GM19023 (cell line): ENCODE measurements at regions not wholly inside any gene's neighbourhood (a gene's known extent, or its start where the extent isn't known, plus 50 kb on each side); places are given as distances from the start of the nearest gene placed in this dataset.

ENCODE experiments used
- ATAC-seq: cut with Tn5 transposase; IDR thresholded peaks from one replicate; pipeline ENCODE4 v1.9.1; 2021; ENCODE audit warnings: mild to moderate bottlenecking, moderate library complexity; ENCODE audit not compliant: unreplicated experiment

- no peak for ATAC-seq
These were observed 77.3 kb downstream of the TNFSF18 start for GRCh38 chr1:172973424-172973823.

GRCh38 chr1:172976222-172977041 is 74.3 kb downstream of the TNFSF18 start:
- no peak for ATAC-seq

- ATAC-seq, result no peak
These were observed 73.3 kb downstream of the TNFSF18 start for GRCh38 chr1:172977296-172978017.

- ATAC-seq, result no peak
These were observed 72.1 kb downstream of the TNFSF18 start for GRCh38 chr1:172978595-172978994.

- no peak for ATAC-seq
These were observed 70.9 kb downstream of the TNFSF18 start for GRCh38 chr1:172979828-172980227.

GRCh38 chr1:172980456-172980855 is 70.3 kb downstream of the TNFSF18 start:
- no peak for ATAC-seq

- ATAC-seq, result no peak
These were observed 69.8 kb downstream of the TNFSF18 start for GRCh38 chr1:172980971-172981370.
